ENCODE measurements at regions not wholly inside any gene's neighbourhood (a gene's known extent, or its start where the extent isn't known, plus 50 kb on each side); places are given as distances from the start of the nearest gene placed in this dataset.
"Not testable (repeated sequence)": the region's sequence is repeated elsewhere in the genome, so short reads cannot be mapped to it uniquely, and the experiment has no call there.

- peak; percentile 89 for DNase-seq
Measured at GRCh38 chr3:177359593-177360357, 162.5 kb upstream of the TBL1XR1 start.

GRCh38 chr3:177361081-177361938, 164.0 kb upstream of the TBL1XR1 start:
- DNase-seq = no peak

GRCh38 chr3:177362626-177363025, 165.3 kb upstream of the TBL1XR1 start:
- DNase-seq = no peak

- no peak for DNase-seq
Measured at GRCh38 chr3:177364236-177364635, 167.0 kb upstream of the TBL1XR1 start.

- DNase-seq = not testable (repeated sequence)
Measured at GRCh38 chr3:177365294-177365693, 168.0 kb upstream of the TBL1XR1 start.

- DNase-seq = no peak
Measured at GRCh38 chr3:177367788-177368187, 170.5 kb upstream of the TBL1XR1 start.

GRCh38 chr3:177370246-177370822, 173.1 kb upstream of the TBL1XR1 start:
- DNase-seq = no peak

GRCh38 chr3:177371146-177371545, 173.9 kb upstream of the TBL1XR1 start:
- no peak for DNase-seq

- no peak for DNase-seq
Measured at GRCh38 chr3:177371888-177372287, 174.6 kb upstream of the TBL1XR1 start.

- no peak for DNase-seq
Measured at GRCh38 chr3:177374323-177374722, 177.0 kb upstream of the TBL1XR1 start.

- DNase-seq = no peak
Measured at GRCh38 chr3:177375316-177375715, 178.0 kb upstream of the TBL1XR1 start.

- DNase-seq = no peak
Measured at GRCh38 chr3:177377166-177377565, 179.9 kb upstream of the TBL1XR1 start.

- DNase-seq = no peak
Measured at GRCh38 chr3:177378168-177378567, 180.9 kb upstream of the TBL1XR1 start.

GRCh38 chr3:177379045-177379444, 181.8 kb upstream of the TBL1XR1 start:
- DNase-seq = no peak

- no peak for DNase-seq
Measured at GRCh38 chr3:177381070-177381469, 183.8 kb upstream of the TBL1XR1 start.

GRCh38 chr3:177382944-177383343, 185.7 kb upstream of the TBL1XR1 start:
- no peak for DNase-seq

- DNase-seq = no peak
Measured at GRCh38 chr3:177385186-177385585, 187.9 kb upstream of the TBL1XR1 start.

- DNase-seq = no peak
Measured at GRCh38 chr3:177385831-177386301, 188.6 kb upstream of the TBL1XR1 start.

- DNase-seq = no peak
Measured at GRCh38 chr3:177388209-177388608, 190.9 kb upstream of the TBL1XR1 start.

GRCh38 chr3:177394231-177395024, 197.1 kb upstream of the TBL1XR1 start:
- not testable (repeated sequence) for DNase-seq

GRCh38 chr3:177396733-177397132, 199.5 kb upstream of the TBL1XR1 start:
- no peak for DNase-seq

GRCh38 chr3:177401375-177401774, 204.1 kb upstream of the TBL1XR1 start:
- DNase-seq = no peak

GRCh38 chr3:177402533-177402932, 205.3 kb upstream of the TBL1XR1 start:
- DNase-seq = no peak

Measured in NK-92 treated with Interleukin-12 subunit alpha and Interleukin-12 subunit beta, amount 100 ng/mL, for 24 hours (cell line).